ENCODE measurements at regions not wholly inside any gene's neighbourhood (a gene's known extent, or its start where the extent isn't known, plus 50 kb on each side); places are given as distances from the start of the nearest gene placed in this dataset.
"Not testable (repeated sequence)": the region's sequence is repeated elsewhere in the genome, so short reads cannot be mapped to it uniquely, and the experiment has no call there.

- peak overlapping the region; percentile 83 for H3K27ac ChIP-seq
- DNase-seq (ENCODE audit: low read depth, low spot score) = peak; percentile 24
Measured at GRCh38 chr18:38241216-38241615, 675.6 kb upstream of the CELF4 start.

GRCh38 chr18:38239606-38240005 is 674.0 kb upstream of the CELF4 start:
- H3K27ac ChIP-seq = no peak overlapping the region

GRCh38 chr18:38237796-38238195 is 672.2 kb upstream of the CELF4 start:
- no peak for DNase-seq (ENCODE audit: low read depth, low spot score)
- H3K27ac ChIP-seq = no peak overlapping the region

More at GRCh38 chr18:38239606-38240005, 674.0 kb upstream of the CELF4 start:
- DNase-seq (ENCODE audit: low read depth, low spot score) = no peak

- H3K27ac ChIP-seq = no peak overlapping the region
- DNase-seq (ENCODE audit: low read depth, low spot score) = no peak
Measured at GRCh38 chr18:38221476-38222100, 656.0 kb upstream of the CELF4 start.

GRCh38 chr18:38198956-38199355 is 633.4 kb upstream of the CELF4 start:
- no peak overlapping the region for H3K27ac ChIP-seq
- peak; percentile 2 for DNase-seq (ENCODE audit: low read depth, low spot score)

- H3K27ac ChIP-seq = no peak overlapping the region
- no peak for DNase-seq (ENCODE audit: low read depth, low spot score)
Measured at GRCh38 chr18:38198526-38198925, 632.9 kb upstream of the CELF4 start.

GRCh38 chr18:38186491-38186890 is 620.9 kb upstream of the CELF4 start:
- DNase-seq (ENCODE audit: low read depth, low spot score) = no peak
- H3K27ac ChIP-seq = no peak overlapping the region

- H3K27ac ChIP-seq = no peak overlapping the region
- no peak for DNase-seq (ENCODE audit: low read depth, low spot score)
Measured at GRCh38 chr18:38174594-38174993, 609.0 kb upstream of the CELF4 start.

- H3K27ac ChIP-seq = no peak overlapping the region
- no peak for DNase-seq (ENCODE audit: low read depth, low spot score)
Measured at GRCh38 chr18:38174173-38174572, 608.6 kb upstream of the CELF4 start.

- H3K27ac ChIP-seq = no peak overlapping the region
- no peak for DNase-seq (ENCODE audit: low read depth, low spot score)
Measured at GRCh38 chr18:38170845-38171244, 605.2 kb upstream of the CELF4 start.

- no peak for DNase-seq (ENCODE audit: low read depth, low spot score)
- no peak overlapping the region for H3K27ac ChIP-seq
Measured at GRCh38 chr18:38167623-38168022, 602.0 kb upstream of the CELF4 start.

- H3K27ac ChIP-seq; DNase-seq (ENCODE audit: low read depth, low spot score): not testable (repeated sequence)
Measured at GRCh38 chr18:38153116-38153515, 587.5 kb upstream of the CELF4 start.

- H3K27ac ChIP-seq = no peak overlapping the region
- DNase-seq (ENCODE audit: low read depth, low spot score) = no peak
Measured at GRCh38 chr18:38116716-38117115, 551.1 kb upstream of the CELF4 start.

GRCh38 chr18:38115201-38115600 is 549.6 kb upstream of the CELF4 start:
- no peak for DNase-seq (ENCODE audit: low read depth, low spot score)
- H3K27ac ChIP-seq = no peak overlapping the region

- DNase-seq (ENCODE audit: low read depth, low spot score) = no peak
Measured at GRCh38 chr18:38087538-38087937, 521.9 kb upstream of the CELF4 start.

GRCh38 chr18:38081516-38081915 is 515.9 kb upstream of the CELF4 start:
- DNase-seq (ENCODE audit: low read depth, low spot score) = no peak
- no peak overlapping the region for H3K27ac ChIP-seq

More at GRCh38 chr18:38087538-38087937, 521.9 kb upstream of the CELF4 start:
- no peak overlapping the region for H3K27ac ChIP-seq

- no peak for DNase-seq (ENCODE audit: low read depth, low spot score)
Measured at GRCh38 chr18:38077229-38077628, 511.6 kb upstream of the CELF4 start.

GRCh38 chr18:38076346-38077070 is 510.9 kb upstream of the CELF4 start:
- no peak for DNase-seq (ENCODE audit: low read depth, low spot score)
- no peak overlapping the region for H3K27ac ChIP-seq

More at GRCh38 chr18:38077229-38077628, 511.6 kb upstream of the CELF4 start:
- H3K27ac ChIP-seq = no peak overlapping the region

- DNase-seq (ENCODE audit: low read depth, low spot score) = no peak
Measured at GRCh38 chr18:38074298-38074876, 508.8 kb upstream of the CELF4 start.

GRCh38 chr18:38067821-38068220 is 502.2 kb upstream of the CELF4 start:
- H3K27ac ChIP-seq = no peak overlapping the region
- DNase-seq (ENCODE audit: low read depth, low spot score) = no peak

More at GRCh38 chr18:38074298-38074876, 508.8 kb upstream of the CELF4 start:
- no peak overlapping the region for H3K27ac ChIP-seq

- no peak overlapping the region for H3K27ac ChIP-seq
- DNase-seq (ENCODE audit: low read depth, low spot score) = no peak
Measured at GRCh38 chr18:38067086-38067485, 501.5 kb upstream of the CELF4 start.
